GM12864 (cell line): ENCODE measurements at regions not wholly inside any gene's neighbourhood (a gene's known extent, or its start where the extent isn't known, plus 50 kb on each side); places are given as distances from the start of the nearest gene placed in this dataset.

Experiments used
- DNase-seq: peaks from one replicate; pipeline ENCODE4 v3.0.0-alpha.2; 2011; ENCODE audit warnings: low read depth
- H3K4me3 ChIP-seq: 2 replicates; pipeline ENCODE4 v1.5.1; 2011; ENCODE audit warnings: mild to moderate bottlenecking, low read depth, low read length, control low read depth
- CTCF ChIP-seq: IDR thresholded peaks from 2 replicates; pipeline ENCODE4 v1.5.1; 2011; ENCODE audit warnings: low read depth, mild to moderate bottlenecking, moderate library complexity, low read length, control low read depth, inconsistent platforms; ENCODE audit errors: missing control alignments

GRCh38 chr2:188091220-188091619, 200.5 kb upstream of the GULP1 start:
- no peak overlapping the region for H3K4me3 ChIP-seq
- no peak for TF ChIP-seq CTCF
- DNase-seq: no peak

- no peak for TF ChIP-seq CTCF
- no peak for DNase-seq
- no peak overlapping the region for H3K4me3 ChIP-seq
Observed at GRCh38 chr2:188092734-188093133, 198.9 kb upstream of the GULP1 start.

- TF ChIP-seq CTCF: no peak
- no peak for DNase-seq
- no peak overlapping the region for H3K4me3 ChIP-seq
Observed at GRCh38 chr2:188096910-188097309, 194.8 kb upstream of the GULP1 start.

GRCh38 chr2:188102881-188103280, 188.8 kb upstream of the GULP1 start:
- H3K4me3 ChIP-seq: no peak overlapping the region
- no peak for TF ChIP-seq CTCF
- DNase-seq: no peak

DNA sequence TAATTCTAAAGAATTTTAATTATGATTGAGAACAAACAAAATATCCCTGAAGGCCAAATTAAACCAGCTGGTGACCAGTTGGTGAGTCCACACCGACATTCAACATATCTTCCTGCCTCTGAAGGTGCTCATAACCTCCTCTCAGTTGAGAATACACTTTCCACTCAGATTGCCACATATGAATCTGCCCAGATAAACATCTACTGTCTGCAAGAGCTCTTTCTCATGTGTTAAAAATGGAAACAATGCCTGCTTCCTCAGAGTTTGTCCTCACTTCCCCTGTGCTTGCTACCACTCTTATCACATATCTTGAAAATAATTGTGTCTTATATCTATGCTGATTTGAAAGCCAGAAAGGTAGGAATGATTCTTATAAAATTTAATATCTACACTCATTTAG, 177.7 kb upstream of the GULP1 start:
- no peak for TF ChIP-seq CTCF
- no peak overlapping the region for H3K4me3 ChIP-seq
- DNase-seq: no peak

DNA sequence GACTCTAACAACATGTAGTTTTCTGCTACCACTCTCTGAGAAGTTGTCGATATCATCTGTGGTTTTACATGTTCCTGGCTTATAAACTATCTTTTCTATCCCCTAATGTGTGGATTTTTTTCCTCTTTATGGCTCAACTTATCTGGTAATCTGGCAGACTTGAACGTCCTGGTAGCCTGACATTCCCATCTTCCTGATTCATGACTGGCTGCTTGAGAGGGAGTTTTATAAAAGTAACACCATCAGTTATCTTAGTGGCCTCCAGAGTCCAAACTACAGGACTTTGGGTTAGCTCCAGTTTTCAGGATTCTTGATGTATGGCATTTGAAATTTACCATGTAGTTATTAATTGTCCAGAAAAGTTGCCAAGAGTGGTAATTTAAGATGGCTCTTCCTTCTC, 174.0 kb upstream of the GULP1 start:
- DNase-seq: no peak
- no peak for TF ChIP-seq CTCF
- H3K4me3 ChIP-seq: no peak overlapping the region

- H3K4me3 ChIP-seq: no peak overlapping the region
- no peak for TF ChIP-seq CTCF
- no peak for DNase-seq
Observed at GRCh38 chr2:188118431-188118830, 173.2 kb upstream of the GULP1 start.
